Endothelial cell of umbilical vein (primary cell): ENCODE measurements at regions not wholly inside any gene's neighbourhood (a gene's known extent, or its start where the extent isn't known, plus 50 kb on each side); places are given as distances from the start of the nearest gene placed in this dataset.
A peak's percentile ranks its signal among the peaks of the same experiment; 100 is the strongest.

Source experiments
- BruUV-seq: library from RNA; stranded (reverse); fragments of 400-500 nt; replicated peaks from 2 replicates; lab custom pipeline; 2021; lab: Mats Ljungman, UMichigan
- CTCF ChIA-PET: fragments of 300-600, 350-600 bp; sonication (Branson Sonifier 250); formaldehyde crosslinking; loops from one replicate; lab custom pipeline; 2021; ENCODE audit warnings: antibody characterized with exemption, inconsistent platforms; lab: Charles Lee
- POLR2A ChIA-PET: fragments of 300-600, 350-600 bp; sonication (Branson Sonifier 250); formaldehyde crosslinking; loops from one replicate; lab custom pipeline; 2021; ENCODE audit warnings: antibody characterized with exemption, inconsistent platforms; lab: Charles Lee
- DNase-seq: peaks from one replicate; pipeline ENCODE4 v3.0.0-alpha.2; 2011; ENCODE audit warnings: low read depth, low spot score
- FAIRE-seq: peaks from 2 replicates; lab custom pipeline; 2011; peaks lifted over from hg19 to GRCh38; lab: Jason Lieb, UNC
- H2AFZ ChIP-seq: 2 replicates; pipeline ENCODE4 v1.6.0; 2012; ENCODE audit warnings: low read depth, low read length, control low read depth, inconsistent platforms
- H3K27ac ChIP-seq: 2 replicates; pipeline ENCODE4 v1.5.1; 2011; ENCODE audit warnings: low read depth, mild to moderate bottlenecking, control low read depth, low read length, moderate library complexity; ENCODE audit not compliant: insufficient read depth
- H3K27me3 ChIP-seq, 2 experiments: 2 replicates each; pipeline versions ENCODE4 v1.6.0 to v1.6.1; 2011; ENCODE audit warnings: low read length in 2 of 2, mixed read lengths in 1 of 2; ENCODE audit not compliant: control insufficient read depth in 2 of 2, insufficient read depth in 2 of 2
- H3K36me3 ChIP-seq, 2 experiments: 2 replicates in 1 of 2; 3 replicates in 1 of 2; pipeline ENCODE4 v1.5.1; 2011; ENCODE audit warnings: low read length in 2 of 2, mild to moderate bottlenecking in 1 of 2, moderate library complexity in 1 of 2; ENCODE audit not compliant: control insufficient read depth in 2 of 2, insufficient read depth in 2 of 2; ENCODE audit errors: extremely low read depth in 1 of 2
- H3K4me1 ChIP-seq: 3 replicates; pipeline ENCODE4 v1.5.1; 2011; ENCODE audit warnings: mild to moderate bottlenecking, low read length; ENCODE audit not compliant: control insufficient read depth, insufficient read depth; ENCODE audit errors: extremely low read depth
- H3K4me2 ChIP-seq: 2 replicates; pipeline ENCODE4 v1.6.1; 2011; ENCODE audit warnings: low read length, control low read depth, mixed read lengths; ENCODE audit not compliant: insufficient read depth
- H3K4me3 ChIP-seq, 3 experiments: fragments of 200-600 bp in 1 of 3; sonication (generic), shearing (Covaris generic) in 1 of 3; replicated peaks in 1 of 3; 2 replicates each; pipeline ENCODE4 v1.5.1; 2011 to 2016; ENCODE audit warnings: control low read depth in 3 of 3, low read length in 3 of 3, mild to moderate bottlenecking in 2 of 3, inconsistent platforms in 1 of 3, low read depth in 1 of 3, moderate library complexity in 1 of 3; ENCODE audit not compliant: insufficient read depth in 1 of 3
- H3K79me2 ChIP-seq: 2 replicates; pipeline ENCODE4 v1.6.0; 2012; ENCODE audit warnings: low read length, inconsistent platforms; ENCODE audit not compliant: control insufficient read depth, insufficient read depth
- H3K9ac ChIP-seq: replicated peaks from 2 replicates; pipeline ENCODE3; 2011; ENCODE audit warnings: low read length, control low read depth; ENCODE audit not compliant: insufficient read depth; ENCODE audit errors: extremely low read depth
- H3K9me1 ChIP-seq: replicated peaks from 3 replicates; pipeline ENCODE4 v1.6.0; 2011; ENCODE audit warnings: mild to moderate bottlenecking, low read length; ENCODE audit not compliant: control insufficient read depth, insufficient read depth; ENCODE audit errors: extremely low read depth
- H3K9me3 ChIP-seq: replicated peaks from 2 replicates; pipeline ENCODE4 v1.5.1; 2012; ENCODE audit warnings: low read length, inconsistent platforms; ENCODE audit not compliant: control insufficient read depth, insufficient read depth
- H4K20me1 ChIP-seq: replicated peaks from 2 replicates; pipeline ENCODE3; 2011; ENCODE audit warnings: mild to moderate bottlenecking, low read length; ENCODE audit not compliant: control insufficient read depth, insufficient read depth; ENCODE audit errors: extremely low read depth
- FOS ChIP-seq: IDR thresholded peaks from 2 replicates; pipeline ENCODE4 v1.6.1; 2011; ENCODE audit warnings: mild to moderate bottlenecking, low read length, moderate library complexity, borderline replicate concordance; ENCODE audit not compliant: insufficient read depth
- JUN ChIP-seq: IDR thresholded peaks from 2 replicates; pipeline ENCODE4 v1.6.1; 2011; ENCODE audit warnings: borderline replicate concordance, low read depth; ENCODE audit not compliant: insufficient read length, insufficient read depth
- MYC ChIP-seq: IDR thresholded peaks from one replicate; pipeline ENCODE4 v1.6.1; 2011; ENCODE audit warnings: mild to moderate bottlenecking, low read depth, low read length
- POLR2A ChIP-seq: IDR thresholded peaks from 2 replicates; pipeline ENCODE4 v1.6.1; 2012; ENCODE audit warnings: low read depth, mild to moderate bottlenecking, control low read depth, low read length
- POLR2AphosphoS5 ChIP-seq: IDR thresholded peaks from 2 replicates; pipeline ENCODE4 v1.6.1; 2012; ENCODE audit warnings: low read depth, mild to moderate bottlenecking, control low read depth, low read length, moderate library complexity; ENCODE audit not compliant: insufficient read depth
- dilution Hi-C: fragments of 300-500 bp; cut with MboI; formaldehyde crosslinking; loops from one replicate; pipeline ENCODE4 v1.15.0; 2019; ENCODE audit warnings: low sequenced_read_pairs; ENCODE audit not compliant: extremely low pct_ligation_motif_present
- intact Hi-C: fragments of 100-400 bp; cut with micrococcal nuclease; formaldehyde crosslinking; loops from one replicate; pipeline ENCODE4 v1.10.0; 2022
- TF ChIP-seq, protein P1 (sequence below): IDR thresholded peaks from 2 replicates; pipeline ENCODE4 v1.6.1; 2011; ENCODE audit not compliant: insufficient read depth, insufficient read length
- TF ChIP-seq, protein P2 (sequence below), 2 donors: IDR thresholded peaks; 1 replicate in 1 of 2; 2 replicates in 1 of 2; pipeline ENCODE4 v1.5.1; 2011; ENCODE audit warnings: low read length in 2 of 2, mild to moderate bottlenecking in 2 of 2, moderate library complexity in 2 of 2, control low read depth in 1 of 2, inconsistent platforms in 1 of 2, low read depth in 1 of 2; ENCODE audit not compliant: insufficient read depth in 1 of 2; ENCODE audit errors: extremely low read depth in 1 of 2

DNA sequence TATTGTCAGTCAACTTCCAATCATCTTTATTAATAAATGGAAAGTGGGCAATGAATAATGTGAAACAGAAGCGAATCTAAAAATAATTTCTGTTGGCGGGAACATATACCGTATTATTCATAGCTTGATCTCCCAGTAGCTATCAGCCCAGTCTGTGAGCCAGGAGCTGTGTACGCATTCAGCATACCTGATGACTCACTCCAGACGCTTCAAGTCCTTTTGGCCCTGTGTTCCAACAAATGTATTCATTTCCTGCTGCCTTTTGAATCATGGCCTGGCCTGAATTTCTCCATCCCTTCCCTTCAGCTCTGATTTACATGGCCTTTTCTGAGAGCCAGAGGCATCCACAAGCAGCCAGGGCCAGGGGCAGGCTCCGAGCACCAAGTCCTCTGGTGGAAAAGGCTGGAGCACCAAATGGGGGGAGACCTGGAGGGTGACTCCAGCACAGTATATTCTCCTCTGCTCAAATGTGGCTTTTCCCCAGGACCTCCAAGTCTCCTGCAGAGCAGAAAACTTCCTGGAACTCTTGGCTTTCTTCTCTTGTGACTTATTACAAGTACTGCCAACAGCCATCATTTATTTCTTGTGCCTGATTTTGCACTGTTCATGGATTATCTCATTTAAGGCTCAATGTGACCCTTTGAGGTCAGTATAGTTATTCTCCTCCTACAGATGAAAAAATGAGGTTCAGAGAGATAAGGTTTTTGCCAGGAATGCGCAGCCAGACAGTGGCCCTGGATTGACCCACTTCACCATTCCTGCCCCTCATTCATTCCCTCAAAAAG is 108.7 kb downstream of the EN1 start:
- Histone ChIP-seq H2AFZ (peak overlapping the region; percentile 66), H3K27me3 (no peaks in the 10 kb centered on the region), H3K4me3 (no peak overlapping the region), H3K36me3 (no peaks in the 10 kb centered on the region), H3K4me1 (peaks cover 11% of the 10 kb centered on the region), H3K9me3 (no peaks in the 10 kb centered on the region), H4K20me1 (no peaks in the 10 kb centered on the region), H3K79me2 (no peaks in the 10 kb centered on the region), H3K4me2 (peak overlapping the region; percentile 22), H3K27ac (peak overlapping the region; percentile 78), H3K9me1 (no peaks in the 10 kb centered on the region), H3K9ac (peak overlapping the region; percentile 35)
- dilution Hi-C loops (no loop called here), intact Hi-C loops (loop anchor here (5.0 kb wide), 1 partner anchor 119 kb away; no protein-coding TSS in a partner anchor)
- DNase-seq: peak; percentile 78
- POLR2A ChIA-PET: no interaction called here
- TF ChIP-seq MYC (no peak), POLR2AphosphoS5 (peak; percentile 47), JUN (peak; percentile 77), FOS (peak; percentile 92), POLR2A (no peak)
- TF ChIP-seq, protein P1, sequence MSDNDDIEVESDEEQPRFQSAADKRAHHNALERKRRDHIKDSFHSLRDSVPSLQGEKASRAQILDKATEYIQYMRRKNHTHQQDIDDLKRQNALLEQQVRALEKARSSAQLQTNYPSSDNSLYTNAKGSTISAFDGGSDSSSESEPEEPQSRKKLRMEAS: no peak
- TF ChIP-seq, protein P2, sequence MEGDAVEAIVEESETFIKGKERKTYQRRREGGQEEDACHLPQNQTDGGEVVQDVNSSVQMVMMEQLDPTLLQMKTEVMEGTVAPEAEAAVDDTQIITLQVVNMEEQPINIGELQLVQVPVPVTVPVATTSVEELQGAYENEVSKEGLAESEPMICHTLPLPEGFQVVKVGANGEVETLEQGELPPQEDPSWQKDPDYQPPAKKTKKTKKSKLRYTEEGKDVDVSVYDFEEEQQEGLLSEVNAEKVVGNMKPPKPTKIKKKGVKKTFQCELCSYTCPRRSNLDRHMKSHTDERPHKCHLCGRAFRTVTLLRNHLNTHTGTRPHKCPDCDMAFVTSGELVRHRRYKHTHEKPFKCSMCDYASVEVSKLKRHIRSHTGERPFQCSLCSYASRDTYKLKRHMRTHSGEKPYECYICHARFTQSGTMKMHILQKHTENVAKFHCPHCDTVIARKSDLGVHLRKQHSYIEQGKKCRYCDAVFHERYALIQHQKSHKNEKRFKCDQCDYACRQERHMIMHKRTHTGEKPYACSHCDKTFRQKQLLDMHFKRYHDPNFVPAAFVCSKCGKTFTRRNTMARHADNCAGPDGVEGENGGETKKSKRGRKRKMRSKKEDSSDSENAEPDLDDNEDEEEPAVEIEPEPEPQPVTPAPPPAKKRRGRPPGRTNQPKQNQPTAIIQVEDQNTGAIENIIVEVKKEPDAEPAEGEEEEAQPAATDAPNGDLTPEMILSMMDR (IDR thresholded peaks at IDR 0.05; ENCODE audit: extremely low read depth in 1 of 2, insufficient read depth in 1 of 2, low read depth in 1 of 2, low read length in 2 of 2): no peak
- FAIRE-seq: peak; percentile 97
- BruUV-seq: no TSS peak
- CTCF ChIA-PET: interaction anchor here (0.8 kb wide), 2 partner anchors 117 to 692 kb away, joined by 3 read pairs; no protein-coding TSS in a partner anchor
